ENCODE measurements at regions not wholly inside any gene's neighbourhood (a gene's known extent, or its start where the extent isn't known, plus 50 kb on each side); places are given as distances from the start of the nearest gene placed in this dataset.

GRCh38 chr1:209425959-209426358 lies 157.6 kb upstream of the CAMK1G start:
- DNase-seq, result no peak

- no peak for DNase-seq
Measured at GRCh38 chr1:209427277-209427676, 156.2 kb upstream of the CAMK1G start.

- DNase-seq, result no peak
Measured at GRCh38 chr1:209427811-209428210, 155.7 kb upstream of the CAMK1G start.

- no peak for DNase-seq
Measured at GRCh38 chr1:209428241-209428921, 155.1 kb upstream of the CAMK1G start.

- DNase-seq, result no peak
Measured at GRCh38 chr1:209429611-209430010, 153.9 kb upstream of the CAMK1G start.

- no peak for DNase-seq
Measured at GRCh38 chr1:209430107-209430506, 153.4 kb upstream of the CAMK1G start.

- DNase-seq, result no peak
Measured at GRCh38 chr1:209430821-209431259, 152.7 kb upstream of the CAMK1G start.

GRCh38 chr1:209431402-209431801 lies 152.1 kb upstream of the CAMK1G start:
- DNase-seq, result no peak

GRCh38 chr1:209431813-209432442 lies 151.6 kb upstream of the CAMK1G start:
- no peak for DNase-seq

GRCh38 chr1:209432443-209432825 lies 151.1 kb upstream of the CAMK1G start:
- DNase-seq, result no peak

GRCh38 chr1:209433649-209434031 lies 149.9 kb upstream of the CAMK1G start:
- no peak for DNase-seq

GRCh38 chr1:209434066-209434465 lies 149.4 kb upstream of the CAMK1G start:
- no peak for DNase-seq

GRCh38 chr1:209434631-209435217 lies 148.8 kb upstream of the CAMK1G start:
- DNase-seq, result no peak

- no peak for DNase-seq
Measured at GRCh38 chr1:209435654-209436566, 147.6 kb upstream of the CAMK1G start.

GRCh38 chr1:209439828-209440227 lies 143.7 kb upstream of the CAMK1G start:
- DNase-seq, result no peak

- no peak for DNase-seq
Measured at GRCh38 chr1:209443361-209443931, 140.1 kb upstream of the CAMK1G start.

GRCh38 chr1:209443975-209444651 lies 139.4 kb upstream of the CAMK1G start:
- DNase-seq, result no peak

- no peak for DNase-seq
Measured at GRCh38 chr1:209444961-209445360, 138.6 kb upstream of the CAMK1G start.

- no peak for DNase-seq
Measured at GRCh38 chr1:209445576-209445975, 137.9 kb upstream of the CAMK1G start.

- no peak for DNase-seq
Measured at GRCh38 chr1:209446356-209446755, 137.2 kb upstream of the CAMK1G start.

- no peak for DNase-seq
Measured at GRCh38 chr1:209454340-209454994, 129.0 kb upstream of the CAMK1G start.

GRCh38 chr1:209455145-209455544 lies 128.4 kb upstream of the CAMK1G start:
- no peak for DNase-seq
